ENCODE measurements at regions not wholly inside any gene's neighbourhood (a gene's known extent, or its start where the extent isn't known, plus 50 kb on each side); places are given as distances from the start of the nearest gene placed in this dataset.

DNA sequence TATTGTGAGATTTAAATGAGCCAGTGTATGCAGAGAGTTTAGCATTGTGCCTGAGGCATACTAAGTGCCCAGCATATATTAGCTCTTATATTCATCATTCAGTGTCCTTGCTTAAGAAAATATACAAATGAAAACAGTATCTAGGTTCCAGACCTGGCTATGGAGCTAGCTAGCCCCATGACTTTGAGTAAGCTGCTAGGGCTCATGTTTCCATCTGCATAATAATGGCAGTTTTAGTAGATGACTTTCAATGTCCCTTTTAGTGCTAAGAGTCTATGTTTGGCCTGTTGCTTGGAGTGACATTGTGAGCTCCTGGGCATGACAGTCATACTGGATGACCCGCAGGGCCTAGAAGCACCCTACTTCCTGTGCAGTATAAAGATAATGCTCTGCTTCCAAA lies 435.3 kb downstream of the ZIC3 start:
- in situ Hi-C loops (cut with MboI) = no loop called here
- ChIA-PET SMC1A (ENCODE audit: uncharacterized antibody, unreplicated experiment) (no interaction called here), POLR2A (no interaction called here), CTCF (interaction anchor here (0.8 to 1.6 kb wide), 2 partner anchors 11 to 569 kb away, joined by 3 to 4 read pairs; no protein-coding TSS in a partner anchor), RAD21 (ENCODE audit: unreplicated experiment) (no interaction called here)
- ATAC-seq (no peak), FAIRE-seq (no peak), DNase-seq (ENCODE audit: low read depth, low spot score) (no peak)
- Histone ChIP-seq H3K27ac (ENCODE audit: control insufficient read depth, insufficient read depth) (no peak overlapping the region), H3K79me2 (ENCODE audit: control insufficient read depth, insufficient read depth, low read length) (no peaks in the 10 kb centered on the region), H3K4me2 (ENCODE audit: control insufficient read depth, insufficient read depth) (no peak overlapping the region), H2AFZ (ENCODE audit: control insufficient read depth, low read depth, low read length) (no peak overlapping the region), H3K27me3 (replicated peaks in 1 of 2; ENCODE audit: control insufficient read depth in 2 of 2, insufficient read depth in 2 of 2, low read length in 1 of 2) (no peaks in the 10 kb centered on the region; a peak in 1 of 4 replicates), H3K9me3 (replicated peaks; ENCODE audit: control insufficient read depth, insufficient read depth, low read length) (no peaks in the 10 kb centered on the region), H3K9ac (ENCODE audit: control insufficient read depth, insufficient read depth, low read length) (no peak overlapping the region), H4K20me1 (ENCODE audit: control insufficient read depth, insufficient read depth) (no peaks in the 10 kb centered on the region), H3K36me3 (ENCODE audit: control insufficient read depth in 2 of 2, insufficient read depth in 2 of 2, low read length in 1 of 2) (no peaks in the 10 kb centered on the region), H3K4me3 (no peak overlapping the region), H3K4me1 (ENCODE audit: control insufficient read depth, insufficient read depth, low read length) (no peaks in the 10 kb centered on the region)
- BruUV-seq (replicated peaks) = no TSS peak
- intact Hi-C loops (cut with micrococcal nuclease; ENCODE audit: unreplicated experiment) = no loop called here
- WGBS (ENCODE audit: insufficient coverage, insufficient replicate concordance, low lambda C conversion rate, missing lambda C conversion rate) = 0% methylated on average over 1 of the region's 1 CpG
- no peak for TF ChIP-seq NR2C2 (IDR thresholded peaks at IDR 0.05; ENCODE audit: borderline replicate concordance, control insufficient read depth, insufficient read length, low read depth)
- no peak for TF ChIP-seq ZZZ3 (IDR thresholded peaks at IDR 0.05; ENCODE audit: control insufficient read depth, insufficient read length, low read depth)
- no peak for TF ChIP-seq MTA2 (IDR thresholded peaks at IDR 0.05; ENCODE audit: low read depth)
- TF ChIP-seq IKZF1 (conservative IDR thresholded peaks at IDR 0.05) = no peak
- no peak for TF ChIP-seq SIN3A (IDR thresholded peaks at IDR 0.05; ENCODE audit: low read depth, low read length)
- TF ChIP-seq, protein P1, sequence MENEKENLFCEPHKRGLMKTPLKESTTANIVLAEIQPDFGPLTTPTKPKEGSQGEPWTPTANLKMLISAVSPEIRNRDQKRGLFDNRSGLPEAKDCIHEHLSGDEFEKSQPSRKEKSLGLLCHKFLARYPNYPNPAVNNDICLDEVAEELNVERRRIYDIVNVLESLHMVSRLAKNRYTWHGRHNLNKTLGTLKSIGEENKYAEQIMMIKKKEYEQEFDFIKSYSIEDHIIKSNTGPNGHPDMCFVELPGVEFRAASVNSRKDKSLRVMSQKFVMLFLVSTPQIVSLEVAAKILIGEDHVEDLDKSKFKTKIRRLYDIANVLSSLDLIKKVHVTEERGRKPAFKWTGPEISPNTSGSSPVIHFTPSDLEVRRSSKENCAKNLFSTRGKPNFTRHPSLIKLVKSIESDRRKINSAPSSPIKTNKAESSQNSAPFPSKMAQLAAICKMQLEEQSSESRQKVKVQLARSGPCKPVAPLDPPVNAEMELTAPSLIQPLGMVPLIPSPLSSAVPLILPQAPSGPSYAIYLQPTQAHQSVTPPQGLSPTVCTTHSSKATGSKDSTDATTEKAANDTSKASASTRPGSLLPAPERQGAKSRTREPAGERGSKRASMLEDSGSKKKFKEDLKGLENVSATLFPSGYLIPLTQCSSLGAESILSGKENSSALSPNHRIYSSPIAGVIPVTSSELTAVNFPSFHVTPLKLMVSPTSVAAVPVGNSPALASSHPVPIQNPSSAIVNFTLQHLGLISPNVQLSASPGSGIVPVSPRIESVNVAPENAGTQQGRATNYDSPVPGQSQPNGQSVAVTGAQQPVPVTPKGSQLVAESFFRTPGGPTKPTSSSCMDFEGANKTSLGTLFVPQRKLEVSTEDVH (IDR thresholded peaks at IDR 0.05; ENCODE audit: low read depth, partially characterized antibody) = no peak
- no peak for TF ChIP-seq TCF12 (IDR thresholded peaks at IDR 0.05; ENCODE audit: low read depth, low read length)
- TF ChIP-seq, protein P2, sequence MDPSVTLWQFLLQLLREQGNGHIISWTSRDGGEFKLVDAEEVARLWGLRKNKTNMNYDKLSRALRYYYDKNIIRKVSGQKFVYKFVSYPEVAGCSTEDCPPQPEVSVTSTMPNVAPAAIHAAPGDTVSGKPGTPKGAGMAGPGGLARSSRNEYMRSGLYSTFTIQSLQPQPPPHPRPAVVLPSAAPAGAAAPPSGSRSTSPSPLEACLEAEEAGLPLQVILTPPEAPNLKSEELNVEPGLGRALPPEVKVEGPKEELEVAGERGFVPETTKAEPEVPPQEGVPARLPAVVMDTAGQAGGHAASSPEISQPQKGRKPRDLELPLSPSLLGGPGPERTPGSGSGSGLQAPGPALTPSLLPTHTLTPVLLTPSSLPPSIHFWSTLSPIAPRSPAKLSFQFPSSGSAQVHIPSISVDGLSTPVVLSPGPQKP (IDR thresholded peaks at IDR 0.05; ENCODE audit: low read depth, low read length) = no peak
- no peak for TF ChIP-seq EZH2 (IDR thresholded peaks at IDR 0.05; ENCODE audit: borderline replicate concordance, control insufficient read depth, low read depth, low read length)
- TF ChIP-seq, protein P3, sequence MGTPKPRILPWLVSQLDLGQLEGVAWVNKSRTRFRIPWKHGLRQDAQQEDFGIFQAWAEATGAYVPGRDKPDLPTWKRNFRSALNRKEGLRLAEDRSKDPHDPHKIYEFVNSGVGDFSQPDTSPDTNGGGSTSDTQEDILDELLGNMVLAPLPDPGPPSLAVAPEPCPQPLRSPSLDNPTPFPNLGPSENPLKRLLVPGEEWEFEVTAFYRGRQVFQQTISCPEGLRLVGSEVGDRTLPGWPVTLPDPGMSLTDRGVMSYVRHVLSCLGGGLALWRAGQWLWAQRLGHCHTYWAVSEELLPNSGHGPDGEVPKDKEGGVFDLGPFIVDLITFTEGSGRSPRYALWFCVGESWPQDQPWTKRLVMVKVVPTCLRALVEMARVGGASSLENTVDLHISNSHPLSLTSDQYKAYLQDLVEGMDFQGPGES (IDR thresholded peaks at IDR 0.05) = no peak
- no peak for TF ChIP-seq YBX1 (IDR thresholded peaks at IDR 0.05)
- no peak for TF ChIP-seq SMC3 (IDR thresholded peaks at IDR 0.05; ENCODE audit: borderline replicate concordance, low read length)

All from GM12878 (cell line).